ENCODE measurements at regions not wholly inside any gene's neighbourhood (a gene's known extent, or its start where the extent isn't known, plus 50 kb on each side); places are given as distances from the start of the nearest gene placed in this dataset.
"Not testable (repeated sequence)": the region's sequence is repeated elsewhere in the genome, so short reads cannot be mapped to it uniquely, and the experiment has no call there.

- no peak overlapping the region for H3K4me3 ChIP-seq (ENCODE audit: low read depth, low read length)
- no peak for TF ChIP-seq CTCF (IDR thresholded peaks at IDR 0.05; ENCODE audit: borderline replicate concordance, insufficient read depth, low read depth, low read length)
Observed at GRCh38 chr3:170808041-170808440, 62.0 kb downstream of the RPL22L1 start.

- no peak for TF ChIP-seq CTCF (IDR thresholded peaks at IDR 0.05; ENCODE audit: borderline replicate concordance, insufficient read depth, low read depth, low read length)
- H3K4me3 ChIP-seq (ENCODE audit: low read depth, low read length) = no peak overlapping the region
Observed at GRCh38 chr3:170806676-170807075, 63.3 kb downstream of the RPL22L1 start.

DNA sequence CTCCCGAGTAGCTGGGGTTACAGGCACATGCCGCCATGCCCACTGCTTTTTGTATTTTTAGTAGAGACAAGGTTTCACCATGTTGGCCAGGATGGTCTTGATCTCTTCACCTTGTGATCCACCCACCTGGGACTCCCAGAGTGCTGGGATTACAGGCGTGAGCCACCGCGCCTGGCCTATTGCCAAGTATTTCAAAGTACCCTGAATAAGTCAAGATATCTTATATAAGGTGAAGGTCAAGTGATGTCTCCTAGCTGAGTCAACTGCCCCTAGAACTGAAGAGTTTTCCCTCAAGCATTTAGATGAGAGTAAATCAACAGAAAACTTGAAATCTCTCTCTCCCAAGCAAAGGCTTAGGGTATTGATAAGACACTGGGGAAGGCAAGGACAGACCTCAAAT is 63.9 kb downstream of the RPL22L1 start:
- no peak overlapping the region for H3K4me3 ChIP-seq (ENCODE audit: low read depth, low read length)
- TF ChIP-seq CTCF (IDR thresholded peaks at IDR 0.05; ENCODE audit: borderline replicate concordance, insufficient read depth, low read depth, low read length) = no peak

- H3K4me3 ChIP-seq (ENCODE audit: low read depth, low read length) = not testable (repeated sequence)
Observed at GRCh38 chr3:170805296-170805695, 64.7 kb downstream of the RPL22L1 start.

- not testable (repeated sequence) for H3K4me3 ChIP-seq (ENCODE audit: low read depth, low read length)
Observed at GRCh38 chr3:170804634-170805033, 65.4 kb downstream of the RPL22L1 start.

DNA sequence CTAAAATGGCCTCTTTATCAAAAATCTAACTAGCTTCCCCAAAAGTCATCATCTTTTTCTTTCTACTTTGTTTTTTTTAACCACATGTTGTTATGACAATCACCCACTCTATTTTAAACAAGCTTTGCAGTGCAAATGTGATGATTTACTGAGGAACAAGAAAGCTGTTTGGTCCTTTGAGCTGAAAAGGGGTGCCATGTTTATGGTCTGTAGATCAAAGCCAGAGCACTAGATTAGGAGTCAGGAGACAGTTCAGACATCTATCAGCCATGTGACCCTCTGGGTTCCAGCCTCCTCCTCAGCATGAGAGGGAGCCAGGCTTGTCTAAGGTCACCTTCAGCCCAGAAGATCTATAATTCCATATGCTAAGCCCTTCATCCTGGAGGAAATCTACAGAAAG is 65.9 kb downstream of the RPL22L1 start:
- H3K4me3 ChIP-seq (ENCODE audit: low read depth, low read length) = no peak overlapping the region
- TF ChIP-seq CTCF (IDR thresholded peaks at IDR 0.05; ENCODE audit: borderline replicate concordance, insufficient read depth, low read depth, low read length) = no peak

DNA sequence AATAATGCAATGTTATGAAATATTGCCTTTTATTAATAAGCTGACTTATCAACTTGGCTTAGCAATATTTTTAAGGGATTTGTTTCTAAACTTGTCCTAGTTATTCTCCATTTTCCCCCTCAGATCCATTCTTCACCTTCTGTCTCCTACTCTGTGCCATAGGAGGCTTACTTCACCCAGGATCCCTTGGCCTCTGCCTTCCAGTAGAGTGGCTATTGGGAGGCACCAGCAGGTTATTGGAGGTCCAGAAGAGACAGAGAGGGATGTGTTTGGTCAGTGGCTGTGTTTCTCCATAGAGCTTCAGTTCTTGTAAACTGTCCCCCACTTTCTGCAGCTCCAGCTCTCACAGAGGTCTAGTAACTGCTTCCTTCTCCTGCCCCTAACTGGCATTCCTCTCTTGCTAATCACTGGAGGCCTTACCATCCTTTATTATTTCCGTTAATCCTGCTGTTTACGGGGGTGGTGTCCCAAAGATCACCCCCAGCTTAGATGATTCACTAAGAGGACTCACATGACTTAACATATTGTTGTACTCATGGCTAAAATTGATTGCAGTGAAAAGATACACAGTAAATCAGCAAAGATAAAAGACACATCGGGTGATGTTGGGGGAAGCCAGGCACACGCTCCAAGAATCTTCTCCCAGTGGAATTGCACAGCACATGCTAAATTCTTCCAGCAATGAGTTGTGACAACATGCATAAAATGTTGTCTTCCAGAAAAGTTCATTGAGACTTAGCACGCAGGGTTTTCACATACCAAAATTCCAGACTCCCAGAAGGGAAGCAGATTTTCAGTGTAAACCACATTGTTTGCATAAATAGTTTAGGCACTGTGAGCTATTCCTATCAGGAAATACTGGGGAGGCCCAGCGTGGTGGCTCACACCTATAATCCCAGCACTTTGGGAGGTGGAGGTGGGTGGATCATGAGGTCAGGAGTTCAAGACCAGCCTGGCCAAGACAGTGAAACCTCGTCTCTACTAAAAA is 67.5 kb downstream of the RPL22L1 start:
- no peak for TF ChIP-seq CTCF (IDR thresholded peaks at IDR 0.05; ENCODE audit: borderline replicate concordance, insufficient read depth, low read depth, low read length)
- no peak overlapping the region for H3K4me3 ChIP-seq (ENCODE audit: low read depth, low read length)

DNA sequence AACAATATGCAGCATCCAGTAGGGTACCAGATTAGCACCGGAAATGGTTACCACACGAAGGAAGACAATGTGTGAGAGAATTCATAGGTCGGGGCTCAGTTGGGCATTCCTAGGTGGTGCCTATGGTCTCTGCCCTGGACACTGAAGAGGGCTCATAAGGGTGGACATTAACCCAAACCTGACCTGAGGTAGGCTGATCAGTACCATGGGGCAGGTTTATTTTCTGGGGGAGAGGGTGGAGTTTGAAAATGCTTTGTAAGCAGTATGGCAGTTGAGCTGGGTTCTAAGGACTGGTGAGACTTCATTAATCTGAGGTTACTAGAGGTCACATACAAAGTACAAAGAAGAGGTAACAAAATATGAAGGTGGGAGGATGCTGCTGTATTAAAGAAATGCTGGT is 68.4 kb downstream of the RPL22L1 start:
- no peak for TF ChIP-seq CTCF (IDR thresholded peaks at IDR 0.05; ENCODE audit: borderline replicate concordance, insufficient read depth, low read depth, low read length)
- H3K4me3 ChIP-seq (ENCODE audit: low read depth, low read length) = no peak overlapping the region

DNA sequence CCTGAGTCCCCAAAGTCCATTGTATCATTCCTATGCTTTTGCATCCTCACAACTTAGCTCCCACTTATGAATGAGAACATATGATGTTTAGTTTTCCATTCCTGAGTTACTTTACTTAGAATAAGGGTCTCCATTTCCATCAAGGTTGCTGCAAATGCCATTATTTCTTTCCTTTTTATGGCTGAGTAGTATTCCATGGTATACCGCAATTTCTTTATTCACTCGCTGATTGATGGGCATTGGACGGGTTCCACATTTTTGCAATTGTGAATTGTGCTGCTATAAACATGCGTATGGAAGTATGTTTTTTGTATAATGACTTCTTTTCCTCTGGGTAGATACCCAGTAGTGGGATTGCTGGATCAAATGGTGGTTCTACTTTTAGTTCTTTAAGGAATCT is 69.7 kb downstream of the RPL22L1 start:
- not testable (repeated sequence) for H3K4me3 ChIP-seq (ENCODE audit: low read depth, low read length)
